GM21576 (cell line): ENCODE measurements at regions not wholly inside any gene's neighbourhood (a gene's known extent, or its start where the extent isn't known, plus 50 kb on each side); places are given as distances from the start of the nearest gene placed in this dataset.
"Not testable (repeated sequence)": the region's sequence is repeated elsewhere in the genome, so short reads cannot be mapped to it uniquely, and the experiment has no call there.

Experiments used
- ATAC-seq: cut with Tn5 transposase; IDR thresholded peaks from one replicate; pipeline ENCODE4 v1.9.1; 2021; ENCODE audit warnings: mild to moderate bottlenecking, moderate library complexity; ENCODE audit not compliant: unreplicated experiment

GRCh38 chr6:8820313-8820712 is 385.0 kb upstream of the SLC35B3 start:
- ATAC-seq, result no peak

DNA sequence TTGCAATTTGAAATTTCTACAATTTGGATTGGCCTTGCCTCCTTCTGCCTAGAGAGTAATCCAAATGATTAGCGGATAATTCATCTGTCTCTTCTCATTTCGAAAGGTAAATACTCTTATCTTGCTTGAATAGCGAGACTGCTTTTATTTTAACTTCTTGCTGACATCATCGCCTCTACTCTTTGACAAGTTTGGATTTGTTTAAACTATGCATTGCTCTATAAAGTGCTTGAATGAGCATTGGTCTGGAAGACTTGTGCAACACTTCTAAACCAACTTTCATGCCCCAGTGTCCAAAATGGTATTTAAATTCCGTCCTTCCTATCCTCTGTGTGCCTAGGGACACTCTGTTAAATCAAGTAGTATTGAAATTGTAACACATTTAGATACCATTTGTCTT is 384.1 kb upstream of the SLC35B3 start:
- ATAC-seq, result no peak

GRCh38 chr6:8814440-8815000 is 379.2 kb upstream of the SLC35B3 start:
- no peak for ATAC-seq

- no peak for ATAC-seq
Observed at GRCh38 chr6:8810325-8810724, 375.0 kb upstream of the SLC35B3 start.

GRCh38 chr6:8809662-8810061 is 374.3 kb upstream of the SLC35B3 start:
- ATAC-seq, result no peak

GRCh38 chr6:8803181-8803760 is 367.9 kb upstream of the SLC35B3 start:
- no peak for ATAC-seq

GRCh38 chr6:8802397-8802796 is 367.1 kb upstream of the SLC35B3 start:
- not testable (repeated sequence) for ATAC-seq

DNA sequence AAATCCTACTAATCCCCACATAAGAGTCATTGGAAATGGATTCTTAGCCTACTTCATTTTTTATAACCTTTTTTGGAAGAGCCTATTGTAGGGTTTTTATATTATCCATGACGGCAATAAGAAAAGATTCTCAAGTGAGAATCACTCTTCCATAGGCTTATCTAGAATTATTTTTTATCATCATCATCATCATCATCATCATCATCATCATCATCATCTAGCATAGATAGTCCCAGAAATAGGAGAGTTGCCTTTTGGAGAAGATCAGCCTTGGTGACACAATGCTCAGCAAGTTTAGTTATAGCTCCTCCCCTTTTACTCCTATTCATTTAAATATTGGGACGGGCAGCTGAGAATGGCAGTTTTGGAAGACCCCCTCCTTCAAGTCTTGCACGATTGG is 359.1 kb upstream of the SLC35B3 start:
- ATAC-seq, result no peak

GRCh38 chr6:8789878-8790277 is 354.5 kb upstream of the SLC35B3 start:
- ATAC-seq, result no peak

DNA sequence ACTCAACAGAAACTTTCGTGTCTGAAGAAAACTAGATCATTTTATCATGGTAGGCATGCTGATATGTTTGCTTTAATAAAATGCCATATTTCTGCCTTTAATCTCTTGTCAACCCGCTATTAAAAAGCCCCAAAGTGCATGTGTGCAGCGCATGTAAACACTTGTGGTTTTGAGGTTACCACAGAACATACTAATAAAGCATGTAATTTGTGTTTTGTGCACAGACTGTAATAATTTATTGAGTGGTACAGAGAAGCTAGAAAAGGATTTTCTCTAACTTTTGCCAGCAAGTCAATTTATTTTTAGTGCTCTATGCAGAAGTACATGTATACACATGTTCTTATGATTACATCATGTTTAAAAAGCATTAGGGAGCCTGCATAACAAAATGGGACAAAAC is 349.9 kb upstream of the SLC35B3 start:
- no peak for ATAC-seq

DNA sequence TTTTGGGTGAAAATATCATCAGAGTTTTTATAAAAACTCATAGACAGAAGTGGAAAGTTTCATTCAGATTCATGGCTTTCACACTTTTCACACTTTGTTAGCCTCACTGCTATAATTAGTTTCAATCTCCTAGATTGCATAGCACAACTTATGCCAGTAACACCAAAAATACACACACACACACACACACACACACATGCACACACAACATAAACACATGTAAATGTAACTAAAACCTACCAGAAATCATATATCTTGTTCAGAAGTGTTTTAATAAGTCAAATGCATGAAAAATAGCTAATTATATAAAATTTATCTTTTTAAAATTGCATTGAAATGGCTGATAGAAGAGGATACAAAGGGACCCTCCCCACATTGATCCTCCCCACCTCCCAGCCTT is 347.8 kb upstream of the SLC35B3 start:
- no peak for ATAC-seq

GRCh38 chr6:8780653-8781052 is 345.3 kb upstream of the SLC35B3 start:
- no peak for ATAC-seq

- no peak for ATAC-seq
Observed at GRCh38 chr6:8764733-8765132, 329.4 kb upstream of the SLC35B3 start.

- ATAC-seq, result no peak
Observed at GRCh38 chr6:8760951-8761350, 325.6 kb upstream of the SLC35B3 start.

DNA sequence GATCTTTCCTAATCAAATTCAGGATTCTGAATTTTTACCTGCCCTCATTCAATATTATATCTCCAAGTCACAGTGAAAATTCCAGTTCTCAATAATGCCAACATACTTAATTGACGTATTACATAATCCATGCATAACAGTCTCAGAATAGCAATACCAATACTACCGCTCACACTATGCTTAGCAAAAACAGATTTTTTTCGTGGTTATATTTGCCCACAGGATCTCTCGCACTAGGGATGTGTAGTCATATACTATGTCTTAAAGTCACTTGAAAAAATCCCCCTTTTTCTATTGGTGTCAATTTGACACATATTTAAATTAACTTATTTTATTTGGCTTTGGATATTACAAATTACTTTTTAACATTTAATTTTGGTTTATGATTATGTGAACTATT is 323.1 kb upstream of the SLC35B3 start:
- no peak for ATAC-seq

DNA sequence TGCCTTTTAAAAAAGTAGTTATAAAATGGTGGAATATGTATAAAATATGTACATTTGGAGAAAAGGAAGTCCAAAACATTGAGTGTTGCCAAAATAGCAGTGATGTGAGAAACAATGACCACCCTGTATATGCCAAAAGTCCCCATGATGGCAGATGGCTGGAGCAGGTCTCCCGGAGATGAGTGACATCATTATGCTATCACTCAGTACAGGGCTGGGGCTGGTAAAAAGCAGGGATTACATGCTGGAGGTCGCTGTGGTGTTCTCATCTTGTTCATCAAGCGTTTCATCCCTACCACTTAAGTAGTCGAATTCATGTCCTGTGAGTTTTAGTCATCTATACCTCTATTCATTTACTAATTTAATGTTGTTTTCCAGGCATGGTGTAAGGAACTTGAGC is 315.3 kb upstream of the SLC35B3 start:
- no peak for ATAC-seq

- ATAC-seq, result no peak
Observed at GRCh38 chr6:8749465-8749864, 314.1 kb upstream of the SLC35B3 start.

- peak; percentile 78 for ATAC-seq
Observed at GRCh38 chr6:8743170-8743745, 307.9 kb upstream of the SLC35B3 start.

- no peak for ATAC-seq
Observed at GRCh38 chr6:8739454-8739853, 304.1 kb upstream of the SLC35B3 start.

DNA sequence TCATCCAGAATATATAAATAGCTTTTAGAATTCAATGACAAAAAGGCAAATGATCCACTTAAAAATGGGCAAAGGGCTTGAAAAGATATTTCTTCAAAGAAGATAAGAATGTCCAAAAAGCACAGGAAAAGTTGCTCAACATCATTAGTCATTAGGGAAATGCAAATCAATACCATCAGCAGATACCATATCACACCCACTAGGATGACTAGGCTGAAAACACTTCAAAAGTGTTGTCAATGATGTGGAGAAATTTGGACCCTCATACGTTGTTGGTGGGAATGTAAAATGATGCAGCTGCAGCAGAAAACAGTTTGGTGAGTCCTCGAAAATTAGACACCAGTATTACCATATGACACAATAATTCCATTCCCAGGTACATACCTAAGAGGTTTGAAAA is 303.6 kb upstream of the SLC35B3 start:
- ATAC-seq, result no peak

GRCh38 chr6:8736156-8736895 is 301.0 kb upstream of the SLC35B3 start:
- no peak for ATAC-seq

DNA sequence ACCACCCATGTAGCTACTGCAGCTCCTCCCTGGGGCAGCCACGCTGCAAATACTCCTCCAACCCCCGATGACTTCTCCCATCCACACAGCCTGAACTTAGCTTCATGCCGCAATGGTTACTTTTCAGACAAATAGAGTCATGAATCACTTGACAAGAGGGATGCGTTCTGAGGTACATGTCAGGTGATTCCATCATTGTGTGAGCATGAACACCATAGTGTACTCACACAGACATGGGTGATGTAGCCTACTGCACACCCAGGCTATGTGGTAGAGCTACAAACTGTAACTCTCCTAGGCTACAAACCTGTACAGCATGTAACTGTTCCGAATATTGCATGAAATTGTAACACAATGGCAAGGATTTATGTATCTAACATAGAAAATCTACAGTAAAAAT is 298.5 kb upstream of the SLC35B3 start:
- no peak for ATAC-seq
